Loucy (cell line): ENCODE measurements at regions not wholly inside any gene's neighbourhood (a gene's known extent, or its start where the extent isn't known, plus 50 kb on each side); places are given as distances from the start of the nearest gene placed in this dataset.
"Not testable (repeated sequence)": the region's sequence is repeated elsewhere in the genome, so short reads cannot be mapped to it uniquely, and the experiment has no call there.

ENCODE experiments used
- EZH2phosphoT487 ChIP-seq: fragments of 200-600 bp; IDR thresholded peaks from 2 replicates; pipeline ENCODE4 v1.6.1; 2018; ENCODE audit warnings: antibody characterized with exemption, mild to moderate bottlenecking, moderate library complexity, borderline replicate concordance
- TF ChIP-seq, protein P1 (sequence below): fragments of 200-600 bp; sonication (generic); conservative IDR thresholded peaks from 2 replicates; pipeline ENCODE4 v1.5.1; 2014; ENCODE audit warnings: mild to moderate bottlenecking, antibody characterized with exemption, low read length

DNA sequence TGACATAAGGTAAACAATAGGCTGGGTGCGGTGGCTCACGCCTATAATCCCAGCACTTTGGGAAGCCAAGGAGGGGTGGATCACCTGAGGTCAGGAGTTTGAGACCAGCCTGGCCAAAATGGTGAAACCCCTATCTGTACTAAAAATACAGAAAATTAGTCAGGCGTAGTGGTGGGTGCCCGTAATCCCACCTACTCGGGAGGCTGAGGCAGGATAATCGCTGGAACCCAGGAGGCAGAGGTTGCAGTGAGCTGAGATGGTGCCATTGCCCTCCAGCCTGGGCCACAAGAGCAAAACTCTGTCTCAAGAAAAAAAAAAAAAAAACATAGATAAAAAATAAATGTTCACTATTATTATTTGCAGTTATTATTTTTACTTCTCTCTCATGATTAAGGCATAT, 689.8 kb upstream of the FSHR start:
- TF ChIP-seq EZH2phosphoT487, result not testable (repeated sequence)
- TF ChIP-seq, protein P1, sequence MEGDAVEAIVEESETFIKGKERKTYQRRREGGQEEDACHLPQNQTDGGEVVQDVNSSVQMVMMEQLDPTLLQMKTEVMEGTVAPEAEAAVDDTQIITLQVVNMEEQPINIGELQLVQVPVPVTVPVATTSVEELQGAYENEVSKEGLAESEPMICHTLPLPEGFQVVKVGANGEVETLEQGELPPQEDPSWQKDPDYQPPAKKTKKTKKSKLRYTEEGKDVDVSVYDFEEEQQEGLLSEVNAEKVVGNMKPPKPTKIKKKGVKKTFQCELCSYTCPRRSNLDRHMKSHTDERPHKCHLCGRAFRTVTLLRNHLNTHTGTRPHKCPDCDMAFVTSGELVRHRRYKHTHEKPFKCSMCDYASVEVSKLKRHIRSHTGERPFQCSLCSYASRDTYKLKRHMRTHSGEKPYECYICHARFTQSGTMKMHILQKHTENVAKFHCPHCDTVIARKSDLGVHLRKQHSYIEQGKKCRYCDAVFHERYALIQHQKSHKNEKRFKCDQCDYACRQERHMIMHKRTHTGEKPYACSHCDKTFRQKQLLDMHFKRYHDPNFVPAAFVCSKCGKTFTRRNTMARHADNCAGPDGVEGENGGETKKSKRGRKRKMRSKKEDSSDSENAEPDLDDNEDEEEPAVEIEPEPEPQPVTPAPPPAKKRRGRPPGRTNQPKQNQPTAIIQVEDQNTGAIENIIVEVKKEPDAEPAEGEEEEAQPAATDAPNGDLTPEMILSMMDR, result not testable (repeated sequence)
